Activated CD8-positive, alpha-beta T cell treated with anti-CD3 and anti-CD28 coated beads for 36 hours (primary cell): ENCODE measurements at regions not wholly inside any gene's neighbourhood (a gene's known extent, or its start where the extent isn't known, plus 50 kb on each side); places are given as distances from the start of the nearest gene placed in this dataset.
"Not testable (repeated sequence)": the region's sequence is repeated elsewhere in the genome, so short reads cannot be mapped to it uniquely, and the experiment has no call there.

ENCODE experiments used
- ATAC-seq: fragments of 200-7000 bp; cut with Tn5 transposase; one replicate; pipeline ENCODE4 v1.10.0; 2021; ENCODE audit warnings: mild to moderate bottlenecking, moderate library complexity
- CTCF ChIA-PET: fragments of 350-600 bp; sonication (Branson Sonifier 250); formaldehyde crosslinking; loops from one replicate; lab custom pipeline; 2021; ENCODE audit warnings: antibody characterized with exemption; lab: Charles Lee
- POLR2A ChIA-PET: fragments of 350-600 bp; sonication (Branson Sonifier 250); formaldehyde crosslinking; loops from one replicate; lab custom pipeline; 2021; ENCODE audit warnings: antibody characterized with exemption; lab: Charles Lee
- DNase-seq: peaks from one replicate; pipeline ENCODE4 v3.0.0-alpha.2; 2020
- H3K27ac Mint-ChIP-seq: one replicate; pipeline ENCODE4 v1.8.0; 2021; ENCODE audit warnings: mild to moderate bottlenecking, mixed read lengths
- H3K27me3 Mint-ChIP-seq: one replicate; pipeline ENCODE4 v1.8.0; 2021; ENCODE audit warnings: mixed read lengths
- H3K36me3 Mint-ChIP-seq: one replicate; pipeline ENCODE4 v1.8.0; 2021; ENCODE audit warnings: low read depth, mixed read lengths
- H3K4me1 Mint-ChIP-seq: one replicate; pipeline ENCODE4 v1.8.0; 2021; ENCODE audit warnings: low read depth, mixed read lengths
- H3K4me3 Mint-ChIP-seq: one replicate; pipeline ENCODE4 v1.8.0; 2021; ENCODE audit warnings: mild to moderate bottlenecking, moderate library complexity, mixed read lengths
- H3K9me3 Mint-ChIP-seq: one replicate; pipeline ENCODE4 v1.8.0; 2021; ENCODE audit warnings: mixed read lengths
- intact Hi-C: fragments of 100-400 bp; cut with micrococcal nuclease; formaldehyde crosslinking; loops from one replicate; pipeline ENCODE4 v1.10.0; 2022
- TF ChIP-seq, protein P1 (sequence below): fragments of 200-600 bp; IDR thresholded peaks from one replicate; pipeline ENCODE4 v1.8.0; 2022; ENCODE audit warnings: antibody characterized with exemption, mild to moderate bottlenecking

DNA sequence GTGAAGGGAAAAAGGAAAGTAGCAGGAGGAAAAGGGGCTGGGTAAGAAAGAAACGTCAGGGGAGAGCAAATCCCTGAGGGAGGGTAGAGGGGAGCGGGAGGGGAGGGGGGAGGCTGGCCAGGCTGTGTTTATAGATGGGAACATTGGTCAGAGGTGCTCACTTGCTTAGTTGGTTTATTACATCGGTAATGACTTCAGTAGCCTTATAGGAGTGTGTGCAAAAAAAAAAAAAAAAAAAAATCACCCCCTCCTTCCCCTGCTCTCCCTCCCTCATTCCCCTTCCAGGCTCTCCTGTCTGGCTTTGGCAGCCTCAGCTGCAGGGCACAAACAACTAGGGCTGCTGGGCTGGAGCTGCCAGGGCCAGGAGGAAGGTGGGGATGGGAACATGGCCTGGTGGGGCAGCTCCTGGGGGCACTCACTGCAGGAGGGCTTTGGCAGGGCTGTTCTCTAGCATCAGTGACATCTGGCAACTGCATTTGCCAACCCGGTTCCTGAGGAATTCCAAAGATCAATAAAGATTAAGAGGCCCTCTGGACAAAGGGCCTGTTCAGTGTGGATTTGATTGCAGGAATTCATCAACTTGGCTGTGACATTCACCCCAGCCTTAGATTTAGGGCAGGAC, 334.5 kb upstream of the FRG2C start:
- Mint-ChIP-seq H3K27me3 (no peaks in the 10 kb centered on the region), H3K9me3 (no peaks in the 10 kb centered on the region), H3K4me3 (no peak overlapping the region), H3K36me3 (no peaks in the 10 kb centered on the region), H3K4me1 (no peaks in the 10 kb centered on the region), H3K27ac (no peak overlapping the region)
- ChIA-PET CTCF (no interaction called here), POLR2A (no interaction called here)
- intact Hi-C loops, result no loop called here
- ATAC-seq (no peak), DNase-seq (no peak)
- TF ChIP-seq, protein P1, sequence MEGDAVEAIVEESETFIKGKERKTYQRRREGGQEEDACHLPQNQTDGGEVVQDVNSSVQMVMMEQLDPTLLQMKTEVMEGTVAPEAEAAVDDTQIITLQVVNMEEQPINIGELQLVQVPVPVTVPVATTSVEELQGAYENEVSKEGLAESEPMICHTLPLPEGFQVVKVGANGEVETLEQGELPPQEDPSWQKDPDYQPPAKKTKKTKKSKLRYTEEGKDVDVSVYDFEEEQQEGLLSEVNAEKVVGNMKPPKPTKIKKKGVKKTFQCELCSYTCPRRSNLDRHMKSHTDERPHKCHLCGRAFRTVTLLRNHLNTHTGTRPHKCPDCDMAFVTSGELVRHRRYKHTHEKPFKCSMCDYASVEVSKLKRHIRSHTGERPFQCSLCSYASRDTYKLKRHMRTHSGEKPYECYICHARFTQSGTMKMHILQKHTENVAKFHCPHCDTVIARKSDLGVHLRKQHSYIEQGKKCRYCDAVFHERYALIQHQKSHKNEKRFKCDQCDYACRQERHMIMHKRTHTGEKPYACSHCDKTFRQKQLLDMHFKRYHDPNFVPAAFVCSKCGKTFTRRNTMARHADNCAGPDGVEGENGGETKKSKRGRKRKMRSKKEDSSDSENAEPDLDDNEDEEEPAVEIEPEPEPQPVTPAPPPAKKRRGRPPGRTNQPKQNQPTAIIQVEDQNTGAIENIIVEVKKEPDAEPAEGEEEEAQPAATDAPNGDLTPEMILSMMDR, result no peak

DNA sequence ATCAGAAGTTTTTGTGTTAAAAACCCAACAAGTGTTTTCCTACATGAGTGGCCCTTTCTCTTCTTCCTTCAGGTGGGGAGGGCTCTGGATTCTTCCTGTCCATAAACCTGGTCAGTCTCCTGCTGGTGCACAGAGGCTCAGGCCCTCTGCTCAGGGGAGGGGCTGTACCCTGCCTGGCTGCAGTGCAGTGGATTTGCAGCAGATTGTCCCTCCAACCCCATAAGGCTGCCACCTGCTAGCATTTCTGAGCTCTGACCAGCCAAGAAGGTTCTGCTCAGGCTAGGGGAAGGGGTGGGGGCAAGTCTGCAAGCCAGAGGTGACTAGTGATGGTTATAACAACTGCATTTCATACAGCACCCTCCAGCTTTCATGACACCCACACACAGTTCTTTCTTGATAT, 333.7 kb upstream of the FRG2C start:
- DNase-seq, POLR2A ChIA-PET, H3K4me3 Mint-ChIP-seq, H3K27ac Mint-ChIP-seq, H3K4me1 Mint-ChIP-seq, H3K9me3 Mint-ChIP-seq, H3K27me3 Mint-ChIP-seq, ATAC-seq, H3K36me3 Mint-ChIP-seq, CTCF ChIA-PET, intact Hi-C loops: not testable (repeated sequence)

DNA sequence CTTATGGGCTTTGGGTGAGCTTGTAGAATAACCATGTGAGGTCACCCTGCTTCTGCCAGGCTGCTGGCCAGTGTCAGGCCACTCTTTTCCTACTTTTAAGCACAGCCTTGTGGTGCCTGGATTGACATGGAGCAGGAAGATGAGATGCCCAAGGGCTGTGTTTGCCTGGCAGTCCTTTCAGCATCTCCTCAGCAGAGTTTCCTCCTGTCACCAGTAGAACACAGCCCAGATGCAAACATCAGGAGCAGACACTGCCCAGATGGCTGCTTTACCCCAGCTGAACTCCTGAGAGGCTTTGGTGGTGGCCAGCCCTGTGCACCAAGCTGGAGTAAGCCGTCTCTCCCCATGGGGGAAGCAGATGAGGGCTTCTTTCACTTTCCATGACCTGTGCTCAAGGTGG, 332.0 kb upstream of the FRG2C start:
- DNase-seq, H3K9me3 Mint-ChIP-seq, intact Hi-C loops, H3K36me3 Mint-ChIP-seq, POLR2A ChIA-PET, H3K27me3 Mint-ChIP-seq, H3K4me1 Mint-ChIP-seq, H3K4me3 Mint-ChIP-seq, CTCF ChIA-PET, H3K27ac Mint-ChIP-seq, ATAC-seq: not testable (repeated sequence)

DNA sequence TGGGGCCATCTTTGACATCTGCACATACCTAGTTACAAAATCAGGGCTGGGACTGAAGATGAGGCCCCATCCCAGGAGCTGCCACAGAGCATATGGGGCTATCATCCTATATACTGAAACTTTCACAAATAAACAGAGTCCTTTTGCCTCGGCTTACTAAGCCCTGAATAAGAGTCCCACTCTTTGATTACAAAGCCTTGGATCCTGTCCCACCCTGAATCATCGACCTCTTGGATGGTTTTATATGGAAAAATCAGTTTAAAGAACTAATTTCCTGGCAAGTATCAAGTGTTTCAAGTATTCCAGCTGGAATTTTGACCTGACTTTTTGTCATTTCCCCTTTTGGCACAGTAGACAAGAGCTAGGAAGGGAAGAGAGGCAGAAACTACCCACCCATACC, 331.3 kb upstream of the FRG2C start:
- no peak overlapping the region for H3K4me3 Mint-ChIP-seq
- H3K4me1 Mint-ChIP-seq, result no peaks in the 10 kb centered on the region
- H3K36me3 Mint-ChIP-seq, result no peaks in the 10 kb centered on the region
- ChIA-PET POLR2A (no interaction called here), CTCF (no interaction called here)
- DNase-seq, result no peak
- intact Hi-C loops, result no loop called here
- no peaks in the 10 kb centered on the region for H3K27me3 Mint-ChIP-seq
- H3K27ac Mint-ChIP-seq, result no peak overlapping the region
- TF ChIP-seq, protein P1, result no peak
- no peak for ATAC-seq
- no peaks in the 10 kb centered on the region for H3K9me3 Mint-ChIP-seq

DNA sequence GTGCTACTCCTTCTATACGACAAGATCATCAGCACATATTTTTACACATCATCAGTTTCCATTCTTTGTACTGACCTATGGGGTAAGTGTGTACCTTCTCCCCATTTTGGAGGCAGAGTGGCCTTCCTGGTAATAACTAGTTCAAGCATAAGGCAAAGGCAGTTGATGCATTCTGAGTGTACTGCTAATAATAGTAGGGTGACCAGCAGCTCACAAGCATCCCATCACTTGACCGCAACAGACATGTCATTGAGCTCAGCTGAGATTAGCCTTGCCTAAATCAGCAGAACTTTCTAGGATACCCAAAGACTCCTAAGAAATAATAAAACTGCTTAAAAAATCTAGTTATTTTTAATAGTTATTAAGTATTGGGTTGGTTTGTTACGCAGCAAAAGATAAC, 329.8 kb upstream of the FRG2C start:
- Mint-ChIP-seq H3K36me3 (no peaks in the 10 kb centered on the region), H3K9me3 (no peaks in the 10 kb centered on the region), H3K4me1 (no peaks in the 10 kb centered on the region), H3K4me3 (no peak overlapping the region), H3K27me3 (no peaks in the 10 kb centered on the region), H3K27ac (no peak overlapping the region)
- intact Hi-C loops, result no loop called here
- CTCF ChIA-PET, result no interaction called here
- DNase-seq (no peak), ATAC-seq (no peak)
- POLR2A ChIA-PET, result no interaction called here
- TF ChIP-seq, protein P1, result no peak

DNA sequence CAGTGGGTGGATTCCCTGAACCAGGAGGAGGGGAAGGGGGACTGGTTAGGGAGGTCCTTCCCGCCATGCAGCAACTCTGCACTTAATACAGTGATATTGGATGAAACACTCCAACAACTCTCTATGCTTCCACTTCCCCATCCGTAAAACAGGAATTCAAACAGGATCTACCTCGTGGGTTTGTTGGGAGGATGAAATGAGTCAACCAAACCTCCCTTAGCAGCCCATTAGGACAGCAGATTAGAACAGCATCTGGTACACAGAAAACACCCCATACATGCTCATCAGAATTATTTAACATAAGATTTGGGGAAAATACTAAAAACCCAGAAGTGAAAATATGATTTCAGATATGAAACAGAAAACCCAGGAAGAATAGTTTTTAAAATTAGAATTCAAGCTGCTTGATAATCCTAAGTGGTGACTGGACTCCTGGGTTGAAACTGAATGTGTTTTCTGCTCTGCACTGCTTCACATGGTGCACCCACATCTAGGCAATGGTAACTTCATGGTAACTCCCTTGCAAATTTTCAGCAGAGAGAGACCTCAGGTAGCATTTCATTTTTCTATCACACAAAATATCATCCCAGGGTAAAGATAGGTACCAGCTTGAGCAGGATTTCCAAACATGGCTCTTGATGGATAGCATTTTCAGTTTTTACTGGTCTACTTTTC, 326.8 kb upstream of the FRG2C start:
- H3K36me3 Mint-ChIP-seq, result no peaks in the 10 kb centered on the region
- no peaks in the 10 kb centered on the region for H3K27me3 Mint-ChIP-seq
- intact Hi-C loops, result no loop called here
- no peak overlapping the region for H3K27ac Mint-ChIP-seq
- H3K9me3 Mint-ChIP-seq, result no peaks in the 10 kb centered on the region
- POLR2A ChIA-PET, result no interaction called here
- CTCF ChIA-PET, result no interaction called here
- no peak for DNase-seq
- H3K4me1 Mint-ChIP-seq, result no peaks in the 10 kb centered on the region
- ATAC-seq, result no peak
- TF ChIP-seq, protein P1, result no peak
- no peak overlapping the region for H3K4me3 Mint-ChIP-seq
